Rectal smooth muscle tissue (tissue), 1 donor: ENCODE measurements at regions not wholly inside any gene's neighbourhood (a gene's known extent, or its start where the extent isn't known, plus 50 kb on each side); places are given as distances from the start of the nearest gene placed in this dataset.

ENCODE experiments used
- H3K27ac ChIP-seq: one replicate; pipeline ENCODE4 v1.7.0; 2013; ENCODE audit warnings: low read depth, low read length, inconsistent platforms
- H3K27me3 ChIP-seq: one replicate; pipeline ENCODE4 v1.7.0; 2013; ENCODE audit warnings: low read length; ENCODE audit not compliant: control insufficient read depth, insufficient read depth
- H3K36me3 ChIP-seq: one replicate; pipeline ENCODE4 v1.7.0; 2013; ENCODE audit warnings: low read length; ENCODE audit not compliant: control insufficient read depth, insufficient read depth
- H3K4me1 ChIP-seq: one replicate; pipeline ENCODE4 v1.7.0; 2013; ENCODE audit warnings: low read length; ENCODE audit not compliant: control insufficient read depth, insufficient read depth
- H3K4me3 ChIP-seq: one replicate; pipeline ENCODE4 v1.7.0; 2013; ENCODE audit warnings: low read length
- H3K9ac ChIP-seq: one replicate; pipeline ENCODE4 v1.7.0; 2013; ENCODE audit warnings: low read length

GRCh38 chr16:54690306-54690705 is 240.4 kb upstream of the IRX5 start:
- Histone ChIP-seq H3K4me1 (no peaks in the 10 kb centered on the region), H3K9ac (no peak overlapping the region), H3K4me3 (no peak overlapping the region), H3K27ac (no peak overlapping the region), H3K27me3 (no peaks in the 10 kb centered on the region), H3K36me3 (no peaks in the 10 kb centered on the region)

GRCh38 chr16:54689072-54689865 is 241.4 kb upstream of the IRX5 start:
- no peak overlapping the region for H3K27ac ChIP-seq
- no peaks in the 10 kb centered on the region for H3K36me3 ChIP-seq
- H3K27me3 ChIP-seq, result no peaks in the 10 kb centered on the region
- no peak overlapping the region for H3K4me3 ChIP-seq
- H3K9ac ChIP-seq, result no peak overlapping the region
- H3K4me1 ChIP-seq, result no peaks in the 10 kb centered on the region

GRCh38 chr16:54688339-54688738 is 242.3 kb upstream of the IRX5 start:
- no peaks in the 10 kb centered on the region for H3K4me1 ChIP-seq
- no peaks in the 10 kb centered on the region for H3K36me3 ChIP-seq
- H3K27ac ChIP-seq, result no peak overlapping the region
- no peak overlapping the region for H3K9ac ChIP-seq
- no peaks in the 10 kb centered on the region for H3K27me3 ChIP-seq
- no peak overlapping the region for H3K4me3 ChIP-seq

- no peaks in the 10 kb centered on the region for H3K4me1 ChIP-seq
- H3K27ac ChIP-seq, result no peak overlapping the region
- no peaks in the 10 kb centered on the region for H3K27me3 ChIP-seq
- no peak overlapping the region for H3K4me3 ChIP-seq
- H3K9ac ChIP-seq, result no peak overlapping the region
- H3K36me3 ChIP-seq, result no peaks in the 10 kb centered on the region
Observed at GRCh38 chr16:54687043-54687899, 243.4 kb upstream of the IRX5 start.

- no peaks in the 10 kb centered on the region for H3K4me1 ChIP-seq
- no peaks in the 10 kb centered on the region for H3K27me3 ChIP-seq
- H3K9ac ChIP-seq, result no peak overlapping the region
- no peaks in the 10 kb centered on the region for H3K36me3 ChIP-seq
- H3K27ac ChIP-seq, result no peak overlapping the region
- H3K4me3 ChIP-seq, result no peak overlapping the region
Observed at GRCh38 chr16:54685682-54686081, 245.0 kb upstream of the IRX5 start.

GRCh38 chr16:54679531-54679930 is 251.1 kb upstream of the IRX5 start:
- no peaks in the 10 kb centered on the region for H3K27me3 ChIP-seq
- no peaks in the 10 kb centered on the region for H3K4me1 ChIP-seq
- no peak overlapping the region for H3K9ac ChIP-seq
- H3K36me3 ChIP-seq, result no peaks in the 10 kb centered on the region
- no peak overlapping the region for H3K27ac ChIP-seq
- H3K4me3 ChIP-seq, result no peak overlapping the region

GRCh38 chr16:54677308-54677950 is 253.2 kb upstream of the IRX5 start:
- H3K36me3 ChIP-seq, result no peaks in the 10 kb centered on the region
- H3K4me1 ChIP-seq, result no peaks in the 10 kb centered on the region
- no peak overlapping the region for H3K27ac ChIP-seq
- H3K27me3 ChIP-seq, result no peaks in the 10 kb centered on the region
- H3K9ac ChIP-seq, result no peak overlapping the region
- H3K4me3 ChIP-seq, result no peak overlapping the region

- Histone ChIP-seq H3K4me1 (no peaks in the 10 kb centered on the region), H3K36me3 (no peaks in the 10 kb centered on the region), H3K4me3 (no peak overlapping the region), H3K27ac (no peak overlapping the region), H3K9ac (no peak overlapping the region), H3K27me3 (no peaks in the 10 kb centered on the region)
Observed at GRCh38 chr16:54673313-54673712, 257.4 kb upstream of the IRX5 start.

GRCh38 chr16:54672500-54672899 is 258.2 kb upstream of the IRX5 start:
- H3K4me1 ChIP-seq, result no peaks in the 10 kb centered on the region
- no peaks in the 10 kb centered on the region for H3K27me3 ChIP-seq
- no peaks in the 10 kb centered on the region for H3K36me3 ChIP-seq
- no peak overlapping the region for H3K9ac ChIP-seq
- no peak overlapping the region for H3K4me3 ChIP-seq
- H3K27ac ChIP-seq, result no peak overlapping the region

- Histone ChIP-seq H3K27me3 (no peaks in the 10 kb centered on the region), H3K36me3 (no peaks in the 10 kb centered on the region), H3K4me1 (no peaks in the 10 kb centered on the region), H3K27ac (no peak overlapping the region), H3K4me3 (no peak overlapping the region), H3K9ac (no peak overlapping the region)
Observed at GRCh38 chr16:54657709-54658102, 273.0 kb upstream of the IRX5 start.

GRCh38 chr16:54657058-54657708 is 273.5 kb upstream of the IRX5 start:
- H3K27me3 ChIP-seq, result no peaks in the 10 kb centered on the region
- H3K4me1 ChIP-seq, result no peaks in the 10 kb centered on the region
- no peaks in the 10 kb centered on the region for H3K36me3 ChIP-seq
- H3K9ac ChIP-seq, result no peak overlapping the region
- H3K4me3 ChIP-seq, result no peak overlapping the region
- no peak overlapping the region for H3K27ac ChIP-seq

- Histone ChIP-seq H3K4me1 (no peaks in the 10 kb centered on the region), H3K27ac (no peak overlapping the region), H3K4me3 (peak overlapping the region; percentile 23), H3K36me3 (no peaks in the 10 kb centered on the region), H3K9ac (no peak overlapping the region), H3K27me3 (no peaks in the 10 kb centered on the region)
Observed at GRCh38 chr16:54655121-54655590, 275.5 kb upstream of the IRX5 start.
